ENCODE measurements at regions not wholly inside any gene's neighbourhood (a gene's known extent, or its start where the extent isn't known, plus 50 kb on each side); places are given as distances from the start of the nearest gene placed in this dataset.

- H3K4me3 ChIP-seq (ENCODE audit: low read length), result no peak overlapping the region
- TF ChIP-seq CTCF (conservative IDR thresholded peaks at IDR 0.05; ENCODE audit: low read length), result no peak
- DNase-seq (ENCODE audit: low read depth), result no peak
Measured at GRCh38 chr17:55903028-55903690, 152.3 kb downstream of the PCTP start.

- no peak for TF ChIP-seq CTCF (conservative IDR thresholded peaks at IDR 0.05; ENCODE audit: low read length)
- no peak for DNase-seq (ENCODE audit: low read depth)
- no peak overlapping the region for H3K4me3 ChIP-seq (ENCODE audit: low read length)
Measured at GRCh38 chr17:55909776-55910175, 158.9 kb downstream of the PCTP start.

- DNase-seq (ENCODE audit: low read depth), result no peak
- H3K4me3 ChIP-seq (ENCODE audit: low read length), result no peak overlapping the region
- TF ChIP-seq CTCF (conservative IDR thresholded peaks at IDR 0.05; ENCODE audit: low read length), result no peak
Measured at GRCh38 chr17:55911186-55911585, 160.3 kb downstream of the PCTP start.

- DNase-seq (ENCODE audit: low read depth), result no peak
- no peak overlapping the region for H3K4me3 ChIP-seq (ENCODE audit: low read length)
- TF ChIP-seq CTCF (conservative IDR thresholded peaks at IDR 0.05; ENCODE audit: low read length), result no peak
Measured at GRCh38 chr17:55925440-55925839, 174.6 kb downstream of the PCTP start.

GRCh38 chr17:55926276-55926990, 175.6 kb downstream of the PCTP start:
- H3K4me3 ChIP-seq (ENCODE audit: low read length), result no peak overlapping the region
- DNase-seq (ENCODE audit: low read depth), result no peak

GRCh38 chr17:55930291-55930809, 179.5 kb downstream of the PCTP start:
- no peak for TF ChIP-seq CTCF (conservative IDR thresholded peaks at IDR 0.05; ENCODE audit: low read length)
- DNase-seq (ENCODE audit: low read depth), result no peak
- no peak overlapping the region for H3K4me3 ChIP-seq (ENCODE audit: low read length)

More at GRCh38 chr17:55926276-55926990, 175.6 kb downstream of the PCTP start:
- no peak for TF ChIP-seq CTCF (conservative IDR thresholded peaks at IDR 0.05; ENCODE audit: low read length)

- no peak for TF ChIP-seq CTCF (conservative IDR thresholded peaks at IDR 0.05; ENCODE audit: low read length)
- DNase-seq (ENCODE audit: low read depth), result no peak
Measured at GRCh38 chr17:55931446-55931845, 180.6 kb downstream of the PCTP start.

More at GRCh38 chr17:55931446-55931845, 180.6 kb downstream of the PCTP start:
- no peak overlapping the region for H3K4me3 ChIP-seq (ENCODE audit: low read length)
